Fibroblast of the conjunctiva (primary cell): ENCODE measurements at regions not wholly inside any gene's neighbourhood (a gene's known extent, or its start where the extent isn't known, plus 50 kb on each side); places are given as distances from the start of the nearest gene placed in this dataset.
"Not testable (repeated sequence)": the region's sequence is repeated elsewhere in the genome, so short reads cannot be mapped to it uniquely, and the experiment has no call there.

Source experiments
- DNase-seq: peaks from one replicate; pipeline ENCODE4 v3.0.0-alpha.2; 2010; ENCODE audit warnings: low read depth

GRCh38 chr12:59346248-59346647 is 249.6 kb upstream of the SLC16A7 start:
- DNase-seq, result not testable (repeated sequence)

GRCh38 chr12:59345406-59345805 is 250.4 kb upstream of the SLC16A7 start:
- DNase-seq, result no peak

GRCh38 chr12:59344224-59344623 is 251.6 kb upstream of the SLC16A7 start:
- no peak for DNase-seq

GRCh38 chr12:59329462-59329861 is 266.4 kb upstream of the SLC16A7 start:
- no peak for DNase-seq

- DNase-seq, result not testable (repeated sequence)
Measured at GRCh38 chr12:59328395-59329075, 267.3 kb upstream of the SLC16A7 start.

- not testable (repeated sequence) for DNase-seq
Measured at GRCh38 chr12:59326457-59326856, 269.4 kb upstream of the SLC16A7 start.

GRCh38 chr12:59322473-59322872 is 273.4 kb upstream of the SLC16A7 start:
- no peak for DNase-seq

- no peak for DNase-seq
Measured at GRCh38 chr12:59321278-59321677, 274.6 kb upstream of the SLC16A7 start.

GRCh38 chr12:59320112-59320511 is 275.7 kb upstream of the SLC16A7 start:
- DNase-seq, result no peak

- DNase-seq, result no peak
Measured at GRCh38 chr12:59318940-59319339, 276.9 kb upstream of the SLC16A7 start.

GRCh38 chr12:59317598-59317997 is 278.2 kb upstream of the SLC16A7 start:
- no peak for DNase-seq

GRCh38 chr12:59316938-59317337 is 278.9 kb upstream of the SLC16A7 start:
- no peak for DNase-seq

- DNase-seq, result not testable (repeated sequence)
Measured at GRCh38 chr12:59316354-59316753, 279.5 kb upstream of the SLC16A7 start.

- DNase-seq, result no peak
Measured at GRCh38 chr12:59314209-59314608, 281.6 kb upstream of the SLC16A7 start.

- DNase-seq, result no peak
Measured at GRCh38 chr12:59304077-59304721, 291.6 kb upstream of the SLC16A7 start.

- DNase-seq, result no peak
Measured at GRCh38 chr12:59298296-59298695, 297.5 kb upstream of the SLC16A7 start.

- DNase-seq, result no peak
Measured at GRCh38 chr12:59294221-59294620, 301.6 kb upstream of the SLC16A7 start.

- DNase-seq, result no peak
Measured at GRCh38 chr12:59282999-59283398, 312.8 kb upstream of the SLC16A7 start.

GRCh38 chr12:59273561-59273960 is 322.3 kb upstream of the SLC16A7 start:
- not testable (repeated sequence) for DNase-seq

GRCh38 chr12:59268295-59268809 is 327.5 kb upstream of the SLC16A7 start:
- DNase-seq, result no peak

GRCh38 chr12:59260202-59260601 is 335.6 kb upstream of the SLC16A7 start:
- no peak for DNase-seq

- no peak for DNase-seq
Measured at GRCh38 chr12:59252731-59253130, 332.4 kb upstream of the LRIG3 start.

- DNase-seq, result no peak
Measured at GRCh38 chr12:59250766-59251165, 330.5 kb upstream of the LRIG3 start.

- DNase-seq, result no peak
Measured at GRCh38 chr12:59240048-59240447, 319.7 kb upstream of the LRIG3 start.
